Lower leg skin (tissue), 3 donors: ENCODE measurements at regions not wholly inside any gene's neighbourhood (a gene's known extent, or its start where the extent isn't known, plus 50 kb on each side); places are given as distances from the start of the nearest gene placed in this dataset.

Experiments
- CTCF ChIP-seq, 3 donors: fragments of 450-650 bp; IDR thresholded peaks; one replicate each; pipeline ENCODE4 v1.5.1; 2016; ENCODE audit warnings: antibody characterized with exemption in 3 of 3, mild to moderate bottlenecking in 3 of 3, moderate library complexity in 2 of 3
- POLR2A ChIP-seq, 2 donors: fragments of 450-650 bp; IDR thresholded peaks; one replicate each; pipeline ENCODE4 v1.6.1; 2016 to 2017; ENCODE audit warnings: antibody characterized with exemption in 2 of 2, mild to moderate bottlenecking in 1 of 2, moderate library complexity in 1 of 2

- no peak for TF ChIP-seq CTCF (IDR thresholded peaks at IDR 0.05)
- no peak for TF ChIP-seq POLR2A (IDR thresholded peaks at IDR 0.05)
These were observed 188.7 kb downstream of the FGFR2 start for GRCh38 chr10:121409466-121410104.
